ENCODE measurements at regions not wholly inside any gene's neighbourhood (a gene's known extent, or its start where the extent isn't known, plus 50 kb on each side); places are given as distances from the start of the nearest gene placed in this dataset.

- TF ChIP-seq CTCF (IDR thresholded peaks at IDR 0.05): no peak
- no peak for TF ChIP-seq POLR2A (IDR thresholded peaks at IDR 0.05)
Observed at GRCh38 chr17:13346592-13346991, 255.1 kb downstream of the HS3ST3A1 start.

All from heart left ventricle (tissue), 13 donors.